Spinal cord (tissue), 9 donors: ENCODE measurements at regions not wholly inside any gene's neighbourhood (a gene's known extent, or its start where the extent isn't known, plus 50 kb on each side); places are given as distances from the start of the nearest gene placed in this dataset.
"Not testable (repeated sequence)": the region's sequence is repeated elsewhere in the genome, so short reads cannot be mapped to it uniquely, and the experiment has no call there.

Experiments used
- DNase-seq, 6 donors: peaks; one replicate each; pipeline versions ENCODE4 v3.0.0 to v3.0.0-alpha.2; 2013 to 2015; ENCODE audit warnings: low spot score in 6 of 6, low read depth in 4 of 6
- H3K27ac ChIP-seq: one replicate; pipeline ENCODE4 v1.5.1; 2013; ENCODE audit warnings: low read depth, low read length, control low read depth
- H3K27me3 ChIP-seq: one replicate; pipeline ENCODE4 v1.6.1; 2013; ENCODE audit warnings: low read length; ENCODE audit not compliant: control insufficient read depth, insufficient read depth
- H3K36me3 ChIP-seq: one replicate; pipeline ENCODE4 v1.6.1; 2013; ENCODE audit warnings: low read length; ENCODE audit not compliant: control insufficient read depth, insufficient read depth
- H3K4me1 ChIP-seq: one replicate; pipeline ENCODE4 v1.6.1; 2013; ENCODE audit warnings: low read length; ENCODE audit not compliant: control insufficient read depth, insufficient read depth
- H3K4me3 ChIP-seq: one replicate; pipeline ENCODE4 v1.5.1; 2013; ENCODE audit warnings: low read depth, low read length, control low read depth
- H3K9me3 ChIP-seq: one replicate; pipeline ENCODE4 v1.6.1; 2013; ENCODE audit warnings: low read length; ENCODE audit not compliant: control insufficient read depth, insufficient read depth
- WGBS: methylation state at CpG from one replicate; pipeline ENCODE4 v1.1.5; 2013; ENCODE audit warnings: missing lambda C conversion rate; ENCODE audit not compliant: insufficient coverage; 5-methylcytosine and 5-hydroxymethylcytosine counted together
- donor health status: healthy.

GRCh38 chr7:146057958-146058357 lies 58.6 kb upstream of the CNTNAP2 start:
- DNase-seq: no peak

GRCh38 chr7:146054909-146055308 lies 61.7 kb upstream of the CNTNAP2 start:
- Histone ChIP-seq H3K9me3 (no peaks in the 10 kb centered on the region), H3K36me3 (no peaks in the 10 kb centered on the region), H3K4me3 (no peak overlapping the region), H3K4me1 (no peaks in the 10 kb centered on the region), H3K27ac (no peak overlapping the region), H3K27me3 (no peaks in the 10 kb centered on the region)
- 82% methylated on average over 1 of the region's 2 CpGs for WGBS
- no peak for DNase-seq

More at GRCh38 chr7:146057958-146058357, 58.6 kb upstream of the CNTNAP2 start:
- H3K4me3 ChIP-seq: no peak overlapping the region
- H3K4me1 ChIP-seq: no peaks in the 10 kb centered on the region
- 82% methylated on average over 6 of the region's 6 CpGs for WGBS
- H3K9me3 ChIP-seq: no peaks in the 10 kb centered on the region
- H3K27ac ChIP-seq: no peak overlapping the region
- no peaks in the 10 kb centered on the region for H3K36me3 ChIP-seq
- H3K27me3 ChIP-seq: no peaks in the 10 kb centered on the region

- no peak for DNase-seq
- Histone ChIP-seq H3K36me3 (no peaks in the 10 kb centered on the region), H3K27ac (no peak overlapping the region), H3K27me3 (no peaks in the 10 kb centered on the region), H3K4me1 (no peaks in the 10 kb centered on the region), H3K9me3 (no peaks in the 10 kb centered on the region), H3K4me3 (no peak overlapping the region)
- WGBS: 100% methylated on average over 2 of the region's 4 CpGs
These were observed 63.1 kb upstream of the CNTNAP2 start for GRCh38 chr7:146053492-146053891.

- not testable (repeated sequence) for H3K9me3 ChIP-seq, H3K4me3 ChIP-seq, H3K27ac ChIP-seq, H3K36me3 ChIP-seq, DNase-seq, H3K27me3 ChIP-seq, H3K4me1 ChIP-seq
- 95% methylated on average over 11 of the region's 14 CpGs for WGBS
These were observed 73.3 kb upstream of the CNTNAP2 start for GRCh38 chr7:146043310-146043709.

- Histone ChIP-seq H3K36me3 (no peaks in the 10 kb centered on the region), H3K4me3 (no peak overlapping the region), H3K4me1 (no peaks in the 10 kb centered on the region), H3K27ac (no peak overlapping the region), H3K27me3 (no peaks in the 10 kb centered on the region), H3K9me3 (no peaks in the 10 kb centered on the region)
- DNase-seq: no peak
- WGBS: no CpG with 5 or more reads among the region's 3 CpGs
These were observed 88.3 kb upstream of the CNTNAP2 start for GRCh38 chr7:146028251-146028750.

GRCh38 chr7:146027243-146027642 lies 89.4 kb upstream of the CNTNAP2 start:
- no peaks in the 10 kb centered on the region for H3K36me3 ChIP-seq
- no peaks in the 10 kb centered on the region for H3K9me3 ChIP-seq
- H3K4me3 ChIP-seq: no peak overlapping the region
- no peaks in the 10 kb centered on the region for H3K27me3 ChIP-seq
- DNase-seq: no peak
- H3K4me1 ChIP-seq: no peaks in the 10 kb centered on the region
- no peak overlapping the region for H3K27ac ChIP-seq

- no peak overlapping the region for H3K27ac ChIP-seq
- peak in 2 of 6 donors; percentile 30 to 50 for DNase-seq
- no peaks in the 10 kb centered on the region for H3K27me3 ChIP-seq
- no peak overlapping the region for H3K4me3 ChIP-seq
- H3K9me3 ChIP-seq: no peaks in the 10 kb centered on the region
- 40% methylated on average over 1 of the region's 5 CpGs for WGBS
- H3K4me1 ChIP-seq: no peaks in the 10 kb centered on the region
- H3K36me3 ChIP-seq: no peaks in the 10 kb centered on the region
These were observed 93.8 kb upstream of the CNTNAP2 start for GRCh38 chr7:146022776-146023175.

GRCh38 chr7:146019041-146020004 lies 97.3 kb upstream of the CNTNAP2 start:
- not testable (repeated sequence) for H3K27me3 ChIP-seq, H3K4me1 ChIP-seq, H3K9me3 ChIP-seq, H3K4me3 ChIP-seq, H3K36me3 ChIP-seq, DNase-seq, H3K27ac ChIP-seq
- WGBS: 93% methylated on average over 14 of the region's 33 CpGs

GRCh38 chr7:146017366-146017765 lies 99.2 kb upstream of the CNTNAP2 start:
- not testable (repeated sequence) for H3K36me3 ChIP-seq, H3K4me1 ChIP-seq, H3K4me3 ChIP-seq, H3K9me3 ChIP-seq, DNase-seq, H3K27ac ChIP-seq, H3K27me3 ChIP-seq
- WGBS: 100% methylated on average over 1 of the region's 5 CpGs

- not testable (repeated sequence) for H3K4me3 ChIP-seq, H3K27ac ChIP-seq, DNase-seq, H3K27me3 ChIP-seq, H3K9me3 ChIP-seq, H3K36me3 ChIP-seq, H3K4me1 ChIP-seq
- no CpG with 5 or more reads among the region's 2 CpGs for WGBS
These were observed 102.4 kb upstream of the CNTNAP2 start for GRCh38 chr7:146014154-146014553.
